ENCODE measurements at regions not wholly inside any gene's neighbourhood (a gene's known extent, or its start where the extent isn't known, plus 50 kb on each side); places are given as distances from the start of the nearest gene placed in this dataset.
"Not testable (repeated sequence)": the region's sequence is repeated elsewhere in the genome, so short reads cannot be mapped to it uniquely, and the experiment has no call there.

- no peak for DNase-seq (ENCODE audit: low read depth in 4 of 4, low spot score in 1 of 4)
Observed at GRCh38 chr3:127069814-127070440, 87.0 kb downstream of the PLXNA1 start.

- no peak for DNase-seq (ENCODE audit: low read depth in 4 of 4, low spot score in 1 of 4)
Observed at GRCh38 chr3:127070776-127071175, 87.9 kb downstream of the PLXNA1 start.

- DNase-seq (ENCODE audit: low read depth in 4 of 4, low spot score in 1 of 4), result no peak
Observed at GRCh38 chr3:127071597-127072001, 88.7 kb downstream of the PLXNA1 start.

DNA sequence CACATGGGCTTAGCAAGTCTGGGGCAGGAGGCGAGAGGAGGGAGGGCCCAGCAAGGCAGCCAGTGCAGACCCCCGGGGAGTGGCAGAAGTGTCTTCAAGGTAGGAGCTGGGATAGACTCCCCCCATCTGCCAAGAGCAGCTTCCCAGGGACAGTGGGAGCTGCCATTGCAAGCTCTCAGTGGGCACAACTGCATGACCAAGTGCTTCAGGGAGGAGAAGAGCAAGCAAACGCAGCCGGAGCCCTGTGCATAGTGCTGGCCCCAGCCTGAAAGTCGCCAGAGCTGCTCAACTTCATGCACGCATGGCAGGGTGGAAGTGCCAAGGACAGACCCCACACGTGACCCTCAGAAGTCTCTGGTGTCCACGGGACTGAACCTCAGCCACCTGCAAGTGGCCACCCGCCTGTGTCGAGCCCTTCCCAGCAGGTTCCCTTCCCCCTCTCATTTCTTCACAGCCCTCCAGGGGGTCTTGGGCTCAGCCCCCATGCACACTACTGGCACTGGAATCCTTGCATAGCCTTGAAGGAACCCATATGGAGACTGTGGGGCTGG lies 89.4 kb downstream of the PLXNA1 start:
- DNase-seq (ENCODE audit: low read depth in 4 of 4, low spot score in 1 of 4), result no peak

- no peak for DNase-seq (ENCODE audit: low read depth in 4 of 4, low spot score in 1 of 4)
Observed at GRCh38 chr3:127072971-127073783, 90.3 kb downstream of the PLXNA1 start.

GRCh38 chr3:127073941-127074820 lies 91.3 kb downstream of the PLXNA1 start:
- DNase-seq (ENCODE audit: low read depth in 4 of 4, low spot score in 1 of 4), result no peak

GRCh38 chr3:127074900-127075360 lies 92.0 kb downstream of the PLXNA1 start:
- no peak for DNase-seq (ENCODE audit: low read depth in 4 of 4, low spot score in 1 of 4)

- DNase-seq (ENCODE audit: low read depth in 4 of 4, low spot score in 1 of 4), result not testable (repeated sequence)
Observed at GRCh38 chr3:127076166-127076992, 93.5 kb downstream of the PLXNA1 start.

DNA sequence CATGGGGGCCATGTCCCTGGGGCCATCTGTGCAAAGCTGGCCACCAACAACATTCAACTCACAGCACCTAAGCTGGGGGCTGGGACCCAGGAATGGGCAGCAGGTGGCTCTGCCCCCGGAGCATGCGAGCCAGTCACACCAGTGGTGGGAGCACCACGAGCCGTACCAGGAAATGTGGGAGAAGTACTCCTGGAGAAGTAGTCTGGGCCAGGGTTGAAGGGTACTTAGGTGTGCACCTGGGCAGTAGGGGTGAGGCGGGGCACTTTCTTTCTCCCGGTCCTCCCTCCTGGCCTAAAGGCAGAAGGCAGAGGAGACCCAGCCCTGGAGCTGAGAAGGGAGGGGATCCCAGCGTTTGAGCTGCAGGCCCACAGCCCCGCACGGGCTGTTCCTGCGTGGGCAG lies 94.2 kb downstream of the PLXNA1 start:
- DNase-seq (ENCODE audit: low read depth in 4 of 4, low spot score in 1 of 4), result no peak

- no peak for DNase-seq (ENCODE audit: low read depth in 4 of 4, low spot score in 1 of 4)
Observed at GRCh38 chr3:127077505-127078064, 94.7 kb downstream of the PLXNA1 start.

- no peak for DNase-seq (ENCODE audit: low read depth in 4 of 4, low spot score in 1 of 4)
Observed at GRCh38 chr3:127078626-127079025, 95.7 kb downstream of the PLXNA1 start.

- DNase-seq (ENCODE audit: low read depth in 4 of 4, low spot score in 1 of 4), result no peak
Observed at GRCh38 chr3:127079211-127079610, 96.3 kb downstream of the PLXNA1 start.

- DNase-seq (ENCODE audit: low read depth in 4 of 4, low spot score in 1 of 4), result no peak
Observed at GRCh38 chr3:127081001-127081720, 98.2 kb downstream of the PLXNA1 start.

- DNase-seq (ENCODE audit: low read depth in 4 of 4, low spot score in 1 of 4), result no peak
Observed at GRCh38 chr3:127082066-127082465, 99.2 kb downstream of the PLXNA1 start.

DNA sequence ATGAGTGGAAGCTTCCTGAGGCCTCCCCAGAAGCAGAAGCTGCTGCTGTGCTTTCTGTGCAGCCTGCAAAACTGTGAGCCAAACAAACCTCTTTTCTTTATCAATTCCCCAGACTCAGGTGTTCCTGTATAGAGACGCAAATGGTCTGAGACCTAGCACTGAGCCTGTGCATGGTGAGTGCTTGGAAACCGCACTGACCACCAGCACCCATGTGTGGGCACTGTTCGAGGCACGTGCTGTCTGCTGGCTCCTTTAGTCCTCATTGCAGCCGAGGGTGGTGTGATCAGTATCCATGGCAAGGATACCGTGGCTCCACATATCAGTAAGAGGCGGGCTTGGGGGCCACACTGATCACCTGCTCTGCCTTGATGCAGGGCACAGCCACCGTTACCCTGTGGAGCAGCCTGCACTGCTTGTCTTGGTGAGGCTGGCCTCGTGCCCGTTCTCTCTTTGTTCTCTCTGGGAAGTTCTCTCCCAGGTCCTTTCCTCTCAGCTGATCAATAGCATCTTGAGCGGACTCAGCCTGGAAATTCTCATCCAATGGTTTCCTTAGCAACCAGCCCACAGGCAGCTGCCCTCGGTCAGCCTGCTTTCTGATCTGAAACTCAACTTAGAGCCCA lies 101.0 kb downstream of the PLXNA1 start:
- no peak for DNase-seq (ENCODE audit: low read depth in 4 of 4, low spot score in 1 of 4)

GRCh38 chr3:127084401-127084990 lies 101.6 kb downstream of the PLXNA1 start:
- no peak for DNase-seq (ENCODE audit: low read depth in 4 of 4, low spot score in 1 of 4)

- no peak for DNase-seq (ENCODE audit: low read depth in 4 of 4, low spot score in 1 of 4)
Observed at GRCh38 chr3:127085576-127085975, 102.7 kb downstream of the PLXNA1 start.

DNA sequence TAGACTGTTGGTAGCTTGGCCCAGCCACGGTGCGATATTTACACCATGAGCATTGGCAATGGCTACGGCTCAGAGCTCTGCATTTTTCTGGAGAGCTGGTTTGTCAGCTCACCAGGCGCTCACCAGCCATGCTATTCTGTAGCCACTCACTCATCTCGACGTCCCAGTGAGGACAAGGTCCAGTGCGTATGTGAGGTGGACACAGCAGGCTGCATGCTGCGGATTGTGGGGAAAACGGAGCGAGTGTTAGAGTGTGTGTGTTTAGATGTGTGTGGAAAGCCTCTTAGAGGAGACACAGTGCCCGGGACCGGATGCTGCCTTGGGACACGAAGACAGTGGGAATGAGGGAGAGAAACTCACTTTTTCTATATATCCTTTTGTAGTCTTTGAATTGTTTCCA lies 103.7 kb downstream of the PLXNA1 start:
- not testable (repeated sequence) for DNase-seq (ENCODE audit: low read depth in 4 of 4, low spot score in 1 of 4)

DNA sequence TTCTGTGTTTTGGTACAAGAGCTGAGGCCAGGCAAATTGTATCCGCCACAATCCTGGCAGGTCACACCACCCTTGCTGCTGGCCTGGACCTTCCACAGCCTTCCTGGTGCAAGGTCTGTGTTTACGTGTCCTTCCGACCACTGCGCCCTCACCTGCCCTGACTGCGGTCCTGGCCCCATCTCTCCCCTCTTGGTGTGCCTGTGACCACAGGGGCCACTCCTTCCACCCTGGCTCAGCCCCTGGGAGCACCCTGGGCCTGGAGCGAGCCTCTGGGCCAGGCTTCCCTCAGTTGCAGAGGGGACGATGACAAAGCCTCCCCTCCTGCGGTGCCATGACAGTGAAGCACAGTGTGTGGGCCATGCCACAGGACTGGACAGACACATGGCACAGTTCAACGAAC lies 104.5 kb downstream of the PLXNA1 start:
- no peak for DNase-seq (ENCODE audit: low read depth in 4 of 4, low spot score in 1 of 4)
